Smooth muscle cell (in vitro differentiated cells): ENCODE measurements at regions not wholly inside any gene's neighbourhood (a gene's known extent, or its start where the extent isn't known, plus 50 kb on each side); places are given as distances from the start of the nearest gene placed in this dataset.

Source experiments
- DNase-seq: peaks from one replicate; lab custom pipeline; 2025; ENCODE audit not compliant: unreplicated experiment; lab: John Stamatoyannopoulos, UW
- H2AFZ ChIP-seq: fragments of 200-600 bp; sonication (generic); 2 replicates; pipeline ENCODE4 v1.6.0; 2016; ENCODE audit warnings: antibody characterized with exemption, low read depth, mild to moderate bottlenecking
- H3F3A ChIP-seq: fragments of 200-600 bp; sonication (generic); 2 replicates; pipeline ENCODE4 v1.6.0; 2017; ENCODE audit warnings: antibody characterized with exemption, low read depth
- H3K27ac ChIP-seq: fragments of 200-600 bp; sonication (generic); 2 replicates; pipeline ENCODE4 v1.5.1; 2016; ENCODE audit warnings: low read depth, mild to moderate bottlenecking
- H3K27me3 ChIP-seq: fragments of 200-600 bp; sonication (generic); 2 replicates; pipeline ENCODE4 v1.6.1; 2016; ENCODE audit warnings: low read depth, mild to moderate bottlenecking
- H3K36me3 ChIP-seq: fragments of 200-600 bp; sonication (generic); 2 replicates; pipeline ENCODE4 v1.5.1; 2016; ENCODE audit warnings: low read depth
- H3K4me1 ChIP-seq: fragments of 200-600 bp; sonication (generic); 2 replicates; pipeline ENCODE4 v1.5.1; 2016; ENCODE audit warnings: low read depth
- H3K4me2 ChIP-seq: fragments of 200-600 bp; sonication (generic); 2 replicates; pipeline ENCODE4 v1.6.0; 2016; ENCODE audit warnings: mild to moderate bottlenecking
- H3K4me3 ChIP-seq: fragments of 200-600 bp; sonication (generic); 2 replicates; pipeline ENCODE4 v1.5.1; 2016; ENCODE audit warnings: mild to moderate bottlenecking
- H3K79me2 ChIP-seq: fragments of 200-600 bp; sonication (generic); 2 replicates; pipeline ENCODE4 v1.6.0; 2016; ENCODE audit warnings: low read depth, mild to moderate bottlenecking
- H3K9ac ChIP-seq: fragments of 200-600 bp; sonication (generic); 2 replicates; pipeline ENCODE4 v1.6.0; 2016; ENCODE audit warnings: low read depth
- H3K9me3 ChIP-seq: fragments of 200-600 bp; sonication (generic); replicated peaks from 2 replicates; pipeline ENCODE4 v1.5.1; 2016; ENCODE audit warnings: low read depth
- H4K20me1 ChIP-seq: fragments of 200-600 bp; sonication (generic); 2 replicates; pipeline ENCODE4 v1.6.0; 2016; ENCODE audit warnings: low read depth
- WGBS: methylation state at CpG from one replicate; pipeline ENCODE4 v1.1.7; 2016; ENCODE audit warnings: low lambda C conversion rate; 5-methylcytosine and 5-hydroxymethylcytosine counted together
- TF ChIP-seq, protein P1 (sequence below): fragments of 200-600 bp; sonication (generic); IDR thresholded peaks from 2 replicates; pipeline ENCODE4 v1.5.1; 2017; ENCODE audit warnings: borderline replicate concordance, mild to moderate bottlenecking, antibody characterized with exemption; ENCODE audit not compliant: insufficient read depth, poor library complexity, severe bottlenecking

DNA sequence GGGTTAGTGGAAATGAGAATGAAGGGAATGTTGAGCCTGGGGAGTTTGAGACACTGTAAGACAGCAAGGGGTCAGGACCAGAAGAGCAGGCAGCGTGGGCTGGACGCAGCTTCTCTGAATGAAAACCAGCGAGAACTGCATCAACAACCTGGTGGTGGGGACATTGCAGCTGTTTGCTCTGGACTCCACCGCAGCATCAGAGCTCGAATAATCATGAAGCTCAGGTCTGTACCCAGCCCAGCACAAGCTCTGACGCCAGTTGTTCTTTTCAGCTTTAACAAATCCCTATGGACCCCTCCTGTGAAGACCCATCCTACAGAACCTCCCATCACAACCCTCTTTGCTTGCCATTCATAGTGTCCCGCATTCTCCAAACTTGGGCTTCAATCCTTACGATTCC, 106.8 kb upstream of the PNPLA4 start:
- Histone ChIP-seq H3K4me1 (no peaks in the 10 kb centered on the region), H3K9me3 (no peaks in the 10 kb centered on the region), H3K4me2 (no peak overlapping the region), H3K9ac (no peak overlapping the region), H3K27me3 (no peaks in the 10 kb centered on the region), H3K36me3 (no peaks in the 10 kb centered on the region), H4K20me1 (no peaks in the 10 kb centered on the region), H3K4me3 (no peak overlapping the region), H3K79me2 (no peaks in the 10 kb centered on the region), H3F3A (no peaks in the 10 kb centered on the region), H3K27ac (no peak overlapping the region), H2AFZ (no peak overlapping the region)
- TF ChIP-seq, protein P1, sequence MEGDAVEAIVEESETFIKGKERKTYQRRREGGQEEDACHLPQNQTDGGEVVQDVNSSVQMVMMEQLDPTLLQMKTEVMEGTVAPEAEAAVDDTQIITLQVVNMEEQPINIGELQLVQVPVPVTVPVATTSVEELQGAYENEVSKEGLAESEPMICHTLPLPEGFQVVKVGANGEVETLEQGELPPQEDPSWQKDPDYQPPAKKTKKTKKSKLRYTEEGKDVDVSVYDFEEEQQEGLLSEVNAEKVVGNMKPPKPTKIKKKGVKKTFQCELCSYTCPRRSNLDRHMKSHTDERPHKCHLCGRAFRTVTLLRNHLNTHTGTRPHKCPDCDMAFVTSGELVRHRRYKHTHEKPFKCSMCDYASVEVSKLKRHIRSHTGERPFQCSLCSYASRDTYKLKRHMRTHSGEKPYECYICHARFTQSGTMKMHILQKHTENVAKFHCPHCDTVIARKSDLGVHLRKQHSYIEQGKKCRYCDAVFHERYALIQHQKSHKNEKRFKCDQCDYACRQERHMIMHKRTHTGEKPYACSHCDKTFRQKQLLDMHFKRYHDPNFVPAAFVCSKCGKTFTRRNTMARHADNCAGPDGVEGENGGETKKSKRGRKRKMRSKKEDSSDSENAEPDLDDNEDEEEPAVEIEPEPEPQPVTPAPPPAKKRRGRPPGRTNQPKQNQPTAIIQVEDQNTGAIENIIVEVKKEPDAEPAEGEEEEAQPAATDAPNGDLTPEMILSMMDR, result no peak
- DNase-seq, result no peak
- WGBS, result 87% methylated on average over 8 of the region's 8 CpGs

DNA sequence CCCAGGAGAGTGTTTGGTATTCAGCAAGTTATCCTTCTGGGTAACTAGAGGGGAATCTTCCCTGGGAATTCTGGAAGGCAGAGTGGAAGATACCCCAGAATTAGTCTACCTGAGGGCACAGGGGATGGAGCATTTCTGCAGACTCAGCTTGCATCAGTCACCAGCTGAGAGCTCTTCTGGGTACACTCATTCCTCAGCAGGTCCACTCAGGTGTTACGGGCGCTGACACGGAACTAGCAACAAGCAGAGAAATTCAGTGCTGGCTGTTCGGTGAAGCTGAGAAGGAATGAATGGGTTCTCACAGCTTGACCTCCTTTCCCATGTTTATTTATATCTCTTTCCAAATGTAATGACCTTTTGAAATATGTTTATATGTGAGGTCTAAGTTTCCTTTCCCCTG, 106.0 kb upstream of the PNPLA4 start:
- H2AFZ ChIP-seq, result no peak overlapping the region
- no peak overlapping the region for H3K9ac ChIP-seq
- no peaks in the 10 kb centered on the region for H3K9me3 ChIP-seq
- TF ChIP-seq, protein P1, result no peak
- no peak overlapping the region for H3K27ac ChIP-seq
- no peaks in the 10 kb centered on the region for H3K27me3 ChIP-seq
- WGBS, result 90% methylated on average over 4 of the region's 4 CpGs
- H3F3A ChIP-seq, result no peaks in the 10 kb centered on the region
- DNase-seq, result no peak
- no peak overlapping the region for H3K4me3 ChIP-seq
- no peaks in the 10 kb centered on the region for H3K79me2 ChIP-seq
- H4K20me1 ChIP-seq, result no peaks in the 10 kb centered on the region
- H3K4me2 ChIP-seq, result no peak overlapping the region
- no peaks in the 10 kb centered on the region for H3K36me3 ChIP-seq
- H3K4me1 ChIP-seq, result no peaks in the 10 kb centered on the region

DNA sequence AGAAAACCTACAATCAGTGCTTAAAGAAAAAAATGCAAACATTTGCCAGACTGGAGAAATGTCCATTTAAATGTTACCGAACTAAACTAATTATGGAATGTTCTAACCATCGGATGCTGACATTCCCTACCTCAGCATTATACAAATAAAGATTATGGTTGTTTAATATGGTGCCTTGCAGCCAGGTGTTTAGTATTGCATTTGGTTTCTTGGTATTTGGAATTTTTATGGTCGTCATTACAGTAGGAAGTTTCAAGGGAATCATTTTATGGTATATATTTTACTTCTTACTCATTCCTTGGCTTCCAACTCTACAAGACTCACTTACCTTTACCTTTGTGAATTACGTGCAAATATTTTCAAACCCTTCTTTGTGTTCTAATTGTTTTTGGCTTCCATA, 103.1 kb upstream of the PNPLA4 start:
- TF ChIP-seq, protein P1, result no peak
- Histone ChIP-seq H3K27me3 (no peaks in the 10 kb centered on the region), H3K4me3 (no peak overlapping the region), H3K27ac (no peak overlapping the region), H3K36me3 (no peaks in the 10 kb centered on the region), H3K9me3 (no peaks in the 10 kb centered on the region), H4K20me1 (no peaks in the 10 kb centered on the region), H3K9ac (no peak overlapping the region), H2AFZ (no peak overlapping the region), H3F3A (no peaks in the 10 kb centered on the region), H3K79me2 (no peaks in the 10 kb centered on the region), H3K4me1 (no peaks in the 10 kb centered on the region), H3K4me2 (no peak overlapping the region)
- WGBS, result 71% methylated on average over 4 of the region's 4 CpGs
- no peak for DNase-seq

DNA sequence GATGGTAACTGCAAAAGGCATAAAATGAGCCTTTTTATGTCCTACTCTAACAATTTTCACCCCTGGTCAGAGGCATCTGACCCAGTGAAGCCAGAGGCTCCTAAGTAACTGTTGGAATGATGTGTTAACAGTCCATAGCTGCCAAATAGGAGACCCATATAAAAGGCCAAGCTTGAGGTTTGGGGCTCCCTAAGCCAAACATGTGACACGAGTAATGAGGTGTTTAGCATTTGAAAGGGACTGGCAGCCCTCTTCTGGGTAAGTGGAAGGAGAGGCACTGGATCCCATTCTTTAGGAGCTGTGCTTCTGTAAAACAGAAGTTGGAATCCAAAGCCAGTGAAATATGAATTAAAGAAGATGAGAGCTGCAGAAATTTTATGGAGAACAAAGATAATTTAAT, 100.6 kb upstream of the PNPLA4 start:
- WGBS, result 53% methylated on average over 1 of the region's 1 CpG
- no peak for DNase-seq
- Histone ChIP-seq H3K27ac (no peak overlapping the region), H2AFZ (no peak overlapping the region), H3K4me1 (no peaks in the 10 kb centered on the region), H4K20me1 (no peaks in the 10 kb centered on the region), H3K27me3 (no peaks in the 10 kb centered on the region), H3K9ac (no peak overlapping the region), H3K79me2 (no peaks in the 10 kb centered on the region), H3K9me3 (no peaks in the 10 kb centered on the region), H3K36me3 (no peaks in the 10 kb centered on the region), H3K4me2 (no peak overlapping the region), H3K4me3 (no peak overlapping the region), H3F3A (no peaks in the 10 kb centered on the region)
- TF ChIP-seq, protein P1, result no peak
